BJ (cell line): ENCODE measurements at regions not wholly inside any gene's neighbourhood (a gene's known extent, or its start where the extent isn't known, plus 50 kb on each side); places are given as distances from the start of the nearest gene placed in this dataset.

Source experiments
- CTCF ChIA-PET: fragments of 350-600 bp; formaldehyde crosslinking; extraction: SDS; loops from one replicate; lab custom pipeline; 2021; ENCODE audit warnings: antibody characterized with exemption, inconsistent platforms; lab: Yijun Ruan, JAX
- POLR2A ChIA-PET: fragments of 300-600 bp; sonication (Branson Sonifier 250); formaldehyde crosslinking; extraction: SDS; loops from one replicate; lab custom pipeline; 2021; ENCODE audit warnings: antibody characterized with exemption; lab: Charles Lee
- DNase-seq: peaks from one replicate; pipeline ENCODE4 v3.0.0-alpha.2; 2011; ENCODE audit warnings: low read depth
- H3K27me3 ChIP-seq: 2 replicates; pipeline ENCODE4 v1.6.0; 2011; ENCODE audit warnings: low read length; ENCODE audit not compliant: control insufficient read depth, insufficient read depth
- H3K36me3 ChIP-seq: 2 replicates; pipeline ENCODE4 v1.5.1; 2011; ENCODE audit warnings: low read length; ENCODE audit not compliant: control insufficient read depth, insufficient read depth
- H3K4me3 ChIP-seq: 2 replicates; pipeline ENCODE4 v1.5.1; 2011; ENCODE audit warnings: low read depth, mild to moderate bottlenecking, control low read depth, low read length
- TF ChIP-seq, protein P1 (sequence below): IDR thresholded peaks from 2 replicates; pipeline ENCODE4 v1.5.1; 2011; ENCODE audit warnings: low read depth, mild to moderate bottlenecking, control low read depth, inconsistent platforms, low read length, moderate library complexity; ENCODE audit not compliant: insufficient read depth

DNA sequence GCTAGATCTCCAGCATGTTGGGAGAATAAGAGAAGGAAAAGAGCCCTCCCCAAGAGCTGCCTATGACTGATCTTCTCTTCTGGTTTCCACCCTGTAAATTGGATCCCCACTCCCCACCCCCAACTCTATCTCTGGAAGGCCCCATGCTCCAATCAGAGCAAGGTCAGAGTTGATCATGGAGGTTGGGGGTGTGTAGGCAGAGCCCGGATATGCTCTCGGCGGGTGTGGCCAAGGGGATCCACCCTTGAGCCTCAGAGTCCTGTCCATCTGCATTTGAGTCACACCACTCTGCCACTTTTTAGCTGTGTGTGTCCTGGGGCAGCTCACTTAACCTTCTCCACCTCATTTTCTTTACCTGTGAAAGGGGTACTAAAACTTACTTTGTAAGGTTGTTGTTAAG lies 79.5 kb downstream of the NAV1 start:
- Histone ChIP-seq H3K4me3 (no peak overlapping the region), H3K27me3 (no peaks in the 10 kb centered on the region), H3K36me3 (peaks cover 7% of the 10 kb centered on the region)
- no peak for DNase-seq
- ChIA-PET POLR2A (no interaction called here), CTCF (interaction anchor here (1.1 kb wide), 1 partner anchor 9 kb away, joined by 3 read pairs; no protein-coding TSS in a partner anchor)
- TF ChIP-seq, protein P1, sequence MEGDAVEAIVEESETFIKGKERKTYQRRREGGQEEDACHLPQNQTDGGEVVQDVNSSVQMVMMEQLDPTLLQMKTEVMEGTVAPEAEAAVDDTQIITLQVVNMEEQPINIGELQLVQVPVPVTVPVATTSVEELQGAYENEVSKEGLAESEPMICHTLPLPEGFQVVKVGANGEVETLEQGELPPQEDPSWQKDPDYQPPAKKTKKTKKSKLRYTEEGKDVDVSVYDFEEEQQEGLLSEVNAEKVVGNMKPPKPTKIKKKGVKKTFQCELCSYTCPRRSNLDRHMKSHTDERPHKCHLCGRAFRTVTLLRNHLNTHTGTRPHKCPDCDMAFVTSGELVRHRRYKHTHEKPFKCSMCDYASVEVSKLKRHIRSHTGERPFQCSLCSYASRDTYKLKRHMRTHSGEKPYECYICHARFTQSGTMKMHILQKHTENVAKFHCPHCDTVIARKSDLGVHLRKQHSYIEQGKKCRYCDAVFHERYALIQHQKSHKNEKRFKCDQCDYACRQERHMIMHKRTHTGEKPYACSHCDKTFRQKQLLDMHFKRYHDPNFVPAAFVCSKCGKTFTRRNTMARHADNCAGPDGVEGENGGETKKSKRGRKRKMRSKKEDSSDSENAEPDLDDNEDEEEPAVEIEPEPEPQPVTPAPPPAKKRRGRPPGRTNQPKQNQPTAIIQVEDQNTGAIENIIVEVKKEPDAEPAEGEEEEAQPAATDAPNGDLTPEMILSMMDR = no peak

DNA sequence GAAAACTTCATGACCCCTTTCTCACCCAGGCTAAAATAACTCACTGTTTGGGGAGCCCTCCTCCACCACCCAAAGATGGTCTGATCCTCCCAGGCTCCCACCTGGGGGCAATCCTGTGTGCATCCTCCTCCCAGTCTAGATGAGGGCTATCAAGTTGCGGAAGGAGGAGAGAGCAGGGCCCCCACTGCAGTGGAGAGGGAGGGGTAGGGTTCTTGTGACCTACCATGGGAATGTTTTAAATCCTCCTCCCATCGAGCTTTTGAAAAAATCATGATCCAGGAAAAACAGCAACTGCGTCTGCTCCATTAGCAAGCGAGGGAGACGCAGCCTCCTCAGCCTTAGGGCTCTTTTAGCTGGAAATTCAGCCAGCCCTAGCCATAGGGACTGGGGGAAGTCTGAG lies 80.0 kb downstream of the NAV1 start:
- Histone ChIP-seq H3K27me3 (no peaks in the 10 kb centered on the region), H3K4me3 (no peak overlapping the region), H3K36me3 (peaks cover 9% of the 10 kb centered on the region)
- CTCF ChIA-PET = interaction anchor here (0.7 to 1.6 kb wide), 3 partner anchors 9 to 85 kb away, joined by 3 to 5 read pairs (median 3); no protein-coding TSS in a partner anchor
- no peak for DNase-seq
- POLR2A ChIA-PET = no interaction called here
- TF ChIP-seq, protein P1 = no peak

DNA sequence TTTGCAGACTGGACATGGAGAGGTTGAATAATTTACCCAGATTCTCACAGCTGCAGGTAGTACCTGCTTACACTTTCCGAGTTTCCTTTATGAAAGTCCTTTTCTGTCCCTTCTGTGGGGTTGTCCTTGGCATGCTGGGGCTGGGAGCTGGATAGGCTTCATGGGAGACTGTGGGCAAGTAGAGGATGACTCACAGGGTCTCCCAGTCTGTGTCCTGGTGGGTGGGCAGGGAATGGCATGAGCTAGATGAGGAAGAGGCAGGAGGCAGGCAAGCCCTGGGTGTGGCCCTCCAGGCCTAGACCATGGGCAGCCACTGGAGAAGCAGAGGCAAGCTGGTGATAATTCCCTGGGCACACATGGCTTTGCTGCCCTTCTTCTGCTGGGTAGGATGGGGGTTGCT lies 80.6 kb downstream of the NAV1 start:
- ChIA-PET CTCF (interaction anchor here (0.7 to 1.6 kb wide), 3 partner anchors 58 to 85 kb away, joined by 3 to 5 read pairs (median 3); no protein-coding TSS in a partner anchor), POLR2A (no interaction called here)
- no peak for DNase-seq
- H3K4me3 ChIP-seq = no peak overlapping the region
- H3K36me3 ChIP-seq = peaks cover 11% of the 10 kb centered on the region
- TF ChIP-seq, protein P1 = no peak
- no peaks in the 10 kb centered on the region for H3K27me3 ChIP-seq

DNA sequence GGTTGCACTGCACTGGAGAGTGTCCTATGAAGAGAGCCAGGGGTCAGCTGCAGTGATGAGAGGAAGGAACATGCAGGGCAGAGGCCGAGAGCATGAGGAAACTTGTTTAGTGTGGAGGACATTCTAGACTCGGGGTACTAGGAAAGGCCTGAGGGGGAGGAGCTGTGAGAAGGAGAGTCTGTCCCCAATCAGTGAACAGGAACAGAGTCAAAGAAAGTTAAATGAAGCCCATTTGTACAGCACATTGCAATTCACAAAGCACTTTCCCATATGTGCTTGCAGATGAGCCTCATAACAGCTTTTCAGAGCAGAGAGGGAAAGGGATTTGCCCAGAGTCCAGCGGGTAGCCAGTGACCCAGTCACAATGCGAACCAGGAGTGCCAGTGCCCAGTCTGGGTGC lies 83.4 kb downstream of the NAV1 start:
- TF ChIP-seq, protein P1 = no peak
- H3K36me3 ChIP-seq = peaks cover 8% of the 10 kb centered on the region
- no peak for DNase-seq
- H3K4me3 ChIP-seq = no peak overlapping the region
- H3K27me3 ChIP-seq = no peaks in the 10 kb centered on the region
- ChIA-PET POLR2A (no interaction called here), CTCF (interaction anchor here (0.5 to 2.1 kb wide), 4 partner anchors 14 to 133 kb away, joined by 3 to 9 read pairs (median 4); no protein-coding TSS in a partner anchor)

DNA sequence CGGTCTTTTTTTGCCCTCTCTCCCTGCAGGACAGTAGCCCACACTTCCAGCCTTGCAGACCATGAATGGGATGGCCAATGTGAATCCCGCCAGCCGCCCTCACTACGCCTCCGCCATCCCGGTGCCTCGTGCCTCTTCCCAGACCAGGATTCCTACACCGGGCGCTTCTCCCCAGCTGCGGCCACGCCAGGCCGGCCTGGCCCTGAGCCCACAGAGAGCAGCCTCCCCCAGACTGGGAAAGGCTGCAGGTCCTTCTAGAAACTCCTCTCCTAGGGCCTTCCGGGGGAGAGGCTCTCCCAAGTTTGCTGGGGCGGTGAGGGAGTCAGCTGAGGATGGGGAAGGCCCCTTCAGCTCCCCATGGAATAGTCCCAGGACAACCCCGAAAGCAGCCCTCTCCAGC lies 83.9 kb downstream of the NAV1 start:
- no peak for DNase-seq
- peaks cover 8% of the 10 kb centered on the region for H3K36me3 ChIP-seq
- ChIA-PET POLR2A (no interaction called here), CTCF (interaction anchor here (0.5 to 2.1 kb wide), 3 partner anchors 14 to 133 kb away, joined by 3 to 9 read pairs (median 4); no protein-coding TSS in a partner anchor)
- H3K27me3 ChIP-seq = no peaks in the 10 kb centered on the region
- no peak overlapping the region for H3K4me3 ChIP-seq
- TF ChIP-seq, protein P1 = no peak
